Liver (tissue), 8 donors: ENCODE measurements at regions not wholly inside any gene's neighbourhood (a gene's known extent, or its start where the extent isn't known, plus 50 kb on each side); places are given as distances from the start of the nearest gene placed in this dataset.

Source experiments
- DNase-seq: peaks from one replicate; pipeline ENCODE4 v3.0.0-alpha.2; 2017; ENCODE audit warnings: low spot score
- H3K27ac ChIP-seq, 2 donors: one replicate each; pipeline ENCODE4 v1.7.0; 2013; ENCODE audit warnings: inconsistent platforms in 2 of 2, low read length in 2 of 2, control low read depth in 1 of 2, low read depth in 1 of 2, mild to moderate bottlenecking in 1 of 2
- H3K27me3 ChIP-seq, 4 donors: one replicate each; pipeline versions ENCODE4 v1.6.1 to v1.7.0; 2013; ENCODE audit warnings: low read length in 3 of 4, inconsistent platforms in 1 of 4, mild to moderate bottlenecking in 1 of 4, moderate library complexity in 1 of 4; ENCODE audit not compliant: control insufficient read depth in 4 of 4, insufficient read depth in 4 of 4
- H3K36me3 ChIP-seq, 4 donors: one replicate each; pipeline versions ENCODE4 v1.6.1 to v1.7.0; 2013; ENCODE audit warnings: low read length in 3 of 4, mild to moderate bottlenecking in 3 of 4, low read depth in 1 of 4, moderate library complexity in 1 of 4; ENCODE audit not compliant: control insufficient read depth in 4 of 4, insufficient read depth in 3 of 4
- H3K4me1 ChIP-seq, 4 donors: one replicate each; pipeline versions ENCODE4 v1.6.1 to v1.7.0; 2013; ENCODE audit warnings: low read length in 3 of 4, mild to moderate bottlenecking in 3 of 4, moderate library complexity in 1 of 4; ENCODE audit not compliant: control insufficient read depth in 4 of 4, insufficient read depth in 4 of 4
- H3K4me3 ChIP-seq, 3 donors: one replicate each; pipeline versions ENCODE4 v1.6.1 to v1.7.0; 2013; ENCODE audit warnings: low read length in 3 of 3, control low read depth in 1 of 3, low read depth in 1 of 3, mild to moderate bottlenecking in 1 of 3
- H3K9ac ChIP-seq, 2 donors: one replicate each; pipeline ENCODE4 v1.7.0; 2013; ENCODE audit warnings: low read length in 2 of 2, mild to moderate bottlenecking in 2 of 2, moderate library complexity in 2 of 2, control low read depth in 1 of 2, low read depth in 1 of 2
- H3K9me3 ChIP-seq, 4 donors: one replicate each; pipeline versions ENCODE4 v1.6.1 to v1.7.0; 2013; ENCODE audit warnings: low read length in 3 of 4; ENCODE audit not compliant: control insufficient read depth in 4 of 4
- EGR1 ChIP-seq, 2 donors: IDR thresholded peaks; 2 replicates each; pipeline ENCODE4 v1.6.1; 2016 to 2018; ENCODE audit warnings: antibody characterized with exemption in 2 of 2, low read depth in 2 of 2
- FOXA1 ChIP-seq: IDR thresholded peaks from 2 replicates; pipeline ENCODE4 v1.6.1; 2016; ENCODE audit warnings: antibody characterized with exemption
- FOXA2 ChIP-seq: IDR thresholded peaks from 2 replicates; pipeline ENCODE4 v1.6.1; 2016; ENCODE audit warnings: antibody characterized with exemption
- GABPA ChIP-seq, 2 donors: IDR thresholded peaks in 1 of 2; conservative IDR thresholded peaks in 1 of 2; 2 replicates each; pipeline ENCODE4 v1.6.1; 2016; ENCODE audit warnings: antibody characterized with exemption in 2 of 2, mild to moderate bottlenecking in 1 of 2, moderate library complexity in 1 of 2
- HNF4A ChIP-seq, 2 donors: conservative IDR thresholded peaks; 2 replicates each; pipeline ENCODE4 v1.6.1; 2016; ENCODE audit warnings: antibody characterized with exemption in 2 of 2, mild to moderate bottlenecking in 2 of 2
- HNF4G ChIP-seq: IDR thresholded peaks from 2 replicates; pipeline ENCODE4 v1.6.1; 2016; ENCODE audit warnings: antibody characterized with exemption
- JUND ChIP-seq, 2 donors: IDR thresholded peaks; 2 replicates each; pipeline ENCODE4 v1.6.1; 2016; ENCODE audit warnings: antibody characterized with exemption in 2 of 2
- MAX ChIP-seq: IDR thresholded peaks from 2 replicates; pipeline ENCODE4 v1.6.1; 2016; ENCODE audit warnings: antibody characterized with exemption
- NR2F2 ChIP-seq: IDR thresholded peaks from 2 replicates; pipeline ENCODE4 v1.6.1; 2016; ENCODE audit warnings: antibody characterized with exemption
- RAD21 ChIP-seq, 2 donors: IDR thresholded peaks; 2 replicates each; pipeline ENCODE4 v1.6.1; 2016; ENCODE audit warnings: antibody characterized with exemption in 2 of 2, mild to moderate bottlenecking in 2 of 2
- REST ChIP-seq: IDR thresholded peaks from 2 replicates; pipeline ENCODE4 v1.6.1; 2016; ENCODE audit warnings: antibody characterized with exemption, mild to moderate bottlenecking
- RXRA ChIP-seq, 2 donors: IDR thresholded peaks; 2 replicates each; pipeline ENCODE4 v1.6.1; 2017 to 2018; ENCODE audit warnings: antibody characterized with exemption in 2 of 2, mild to moderate bottlenecking in 1 of 2
- SP1 ChIP-seq: IDR thresholded peaks from 2 replicates; pipeline ENCODE4 v1.6.1; 2018; ENCODE audit warnings: antibody characterized with exemption, mild to moderate bottlenecking
- TAF1 ChIP-seq: conservative IDR thresholded peaks from 2 replicates; pipeline ENCODE4 v1.6.1; 2016; ENCODE audit warnings: antibody characterized with exemption, mild to moderate bottlenecking
- YY1 ChIP-seq: IDR thresholded peaks from 2 replicates; pipeline ENCODE4 v1.6.1; 2016; ENCODE audit warnings: antibody characterized with exemption, mild to moderate bottlenecking
- ZBTB33 ChIP-seq: IDR thresholded peaks from 2 replicates; pipeline ENCODE4 v1.6.1; 2016; ENCODE audit warnings: antibody characterized with exemption
- WGBS: extraction: QIAGEN DNeasy Blood & Tissue Kit; methylation state at CpG from one replicate; pipeline ENCODE4 v1.1.7; 2013; 5-methylcytosine and 5-hydroxymethylcytosine counted together
- TF ChIP-seq, protein P1 (sequence below): IDR thresholded peaks from 2 replicates; pipeline ENCODE4 v1.6.1; 2016; ENCODE audit warnings: antibody characterized with exemption
- TF ChIP-seq, protein P2 (sequence below): fragments of 150-350 bp; IDR thresholded peaks from 2 replicates; pipeline ENCODE4 v1.5.1; 2017; ENCODE audit warnings: improper control_type of control experiment, low read depth, low read length; ENCODE audit not compliant: missing input control
- donor health status: healthy.
- donor health status: healthy.
- donor health status: healthy.
- donor health status: healthy.
- donor health status: healthy.

DNA sequence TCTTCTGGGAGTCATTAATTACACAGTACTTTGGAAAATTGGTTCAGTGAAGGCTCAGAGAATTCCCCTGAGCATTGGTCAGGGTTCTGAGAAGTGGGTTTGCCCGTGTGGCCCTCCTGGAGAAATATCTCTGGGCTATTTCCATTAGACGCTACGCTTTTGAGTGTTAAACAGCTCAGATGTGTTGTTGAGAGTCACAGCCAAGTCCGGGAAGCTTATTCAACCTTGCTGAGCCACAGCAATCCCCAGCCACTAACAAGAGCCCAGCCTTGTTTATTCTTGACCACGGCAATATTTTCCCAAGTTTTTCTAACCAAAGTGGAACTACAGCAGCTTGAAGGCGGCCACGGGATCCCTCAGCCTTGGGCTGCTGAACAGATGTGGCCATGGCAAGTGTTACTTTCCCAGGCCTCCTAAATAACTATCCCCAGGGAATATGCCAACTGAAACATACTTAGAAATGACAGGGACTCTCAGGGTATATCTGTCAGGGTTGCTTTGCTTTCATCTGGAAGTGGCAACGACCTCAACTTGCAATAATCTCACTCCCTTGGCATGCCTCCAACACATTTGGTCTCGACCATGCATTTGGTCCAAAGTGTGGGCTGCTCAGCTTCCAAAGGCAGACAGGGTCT, 214.7 kb downstream of the EMX2 start:
- Histone ChIP-seq H3K4me3 (no peak overlapping the region), H3K27ac (no peak overlapping the region), H3K36me3 (no peaks in the 10 kb centered on the region), H3K27me3 (peaks cover 0 to 16% (median under 1%) of the 10 kb centered on the region in 4 donors), H3K4me1 (no peaks in the 10 kb centered on the region), H3K9me3 (no peaks in the 10 kb centered on the region), H3K9ac (no peak overlapping the region)
- TF ChIP-seq ZBTB33 (no peak), MAX (no peak), TAF1 (no peak), JUND (IDR thresholded peaks at IDR 0.05) (no peak), FOXA1 (no peak), REST (no peak), GABPA (IDR thresholded peaks at IDR 0.05 in 1 of 2, conservative IDR thresholded peaks at IDR 0.05 in 1 of 2) (no peak), HNF4A (conservative IDR thresholded peaks at IDR 0.05) (no peak), RAD21 (IDR thresholded peaks at IDR 0.05) (no peak), FOXA2 (no peak), SP1 (no peak), HNF4G (no peak), YY1 (no peak), RXRA (IDR thresholded peaks at IDR 0.05) (no peak), EGR1 (IDR thresholded peaks at IDR 0.05; ENCODE audit: low read depth in 2 of 2) (no peak), NR2F2 (no peak)
- TF ChIP-seq, protein P1, sequence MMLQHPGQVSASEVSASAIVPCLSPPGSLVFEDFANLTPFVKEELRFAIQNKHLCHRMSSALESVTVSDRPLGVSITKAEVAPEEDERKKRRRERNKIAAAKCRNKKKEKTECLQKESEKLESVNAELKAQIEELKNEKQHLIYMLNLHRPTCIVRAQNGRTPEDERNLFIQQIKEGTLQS, result no peak
- TF ChIP-seq, protein P2, sequence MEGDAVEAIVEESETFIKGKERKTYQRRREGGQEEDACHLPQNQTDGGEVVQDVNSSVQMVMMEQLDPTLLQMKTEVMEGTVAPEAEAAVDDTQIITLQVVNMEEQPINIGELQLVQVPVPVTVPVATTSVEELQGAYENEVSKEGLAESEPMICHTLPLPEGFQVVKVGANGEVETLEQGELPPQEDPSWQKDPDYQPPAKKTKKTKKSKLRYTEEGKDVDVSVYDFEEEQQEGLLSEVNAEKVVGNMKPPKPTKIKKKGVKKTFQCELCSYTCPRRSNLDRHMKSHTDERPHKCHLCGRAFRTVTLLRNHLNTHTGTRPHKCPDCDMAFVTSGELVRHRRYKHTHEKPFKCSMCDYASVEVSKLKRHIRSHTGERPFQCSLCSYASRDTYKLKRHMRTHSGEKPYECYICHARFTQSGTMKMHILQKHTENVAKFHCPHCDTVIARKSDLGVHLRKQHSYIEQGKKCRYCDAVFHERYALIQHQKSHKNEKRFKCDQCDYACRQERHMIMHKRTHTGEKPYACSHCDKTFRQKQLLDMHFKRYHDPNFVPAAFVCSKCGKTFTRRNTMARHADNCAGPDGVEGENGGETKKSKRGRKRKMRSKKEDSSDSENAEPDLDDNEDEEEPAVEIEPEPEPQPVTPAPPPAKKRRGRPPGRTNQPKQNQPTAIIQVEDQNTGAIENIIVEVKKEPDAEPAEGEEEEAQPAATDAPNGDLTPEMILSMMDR, result no peak
- WGBS, result 60% methylated on average over 9 of the region's 9 CpGs
- no peak for DNase-seq
